GM21367 (cell line): ENCODE measurements at regions not wholly inside any gene's neighbourhood (a gene's known extent, or its start where the extent isn't known, plus 50 kb on each side); places are given as distances from the start of the nearest gene placed in this dataset.

Source experiments
- ATAC-seq: cut with Tn5 transposase; IDR thresholded peaks from one replicate; pipeline ENCODE4 v1.9.1; 2021; ENCODE audit not compliant: unreplicated experiment

DNA sequence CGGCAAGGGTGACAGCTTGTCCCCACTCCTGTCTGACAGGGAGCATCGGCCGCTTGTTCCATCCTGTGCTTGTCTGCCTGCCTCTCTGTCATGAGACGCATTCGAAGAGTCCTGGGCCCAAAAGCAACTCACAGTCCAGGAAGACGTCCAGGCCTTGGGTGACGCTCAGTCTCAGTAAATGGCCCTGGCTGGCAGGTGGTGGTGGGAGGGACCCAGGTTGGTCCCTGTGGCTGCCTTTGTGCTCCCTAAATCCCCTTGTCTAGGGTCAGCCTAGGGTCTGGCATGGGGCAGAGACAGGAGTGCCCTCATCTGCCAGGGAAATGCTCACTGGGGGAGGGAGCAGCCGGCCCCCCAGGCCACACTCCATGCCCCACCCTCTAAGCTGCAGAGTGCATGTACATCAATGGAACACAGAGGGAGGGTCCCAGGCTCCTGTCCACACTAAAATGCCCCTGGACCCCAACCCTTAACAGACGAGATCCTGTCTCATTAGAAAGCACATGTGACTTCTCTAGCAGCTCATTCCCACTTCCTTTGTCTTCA lies 295.2 kb upstream of the ZNF32 start:
- no peak for ATAC-seq

DNA sequence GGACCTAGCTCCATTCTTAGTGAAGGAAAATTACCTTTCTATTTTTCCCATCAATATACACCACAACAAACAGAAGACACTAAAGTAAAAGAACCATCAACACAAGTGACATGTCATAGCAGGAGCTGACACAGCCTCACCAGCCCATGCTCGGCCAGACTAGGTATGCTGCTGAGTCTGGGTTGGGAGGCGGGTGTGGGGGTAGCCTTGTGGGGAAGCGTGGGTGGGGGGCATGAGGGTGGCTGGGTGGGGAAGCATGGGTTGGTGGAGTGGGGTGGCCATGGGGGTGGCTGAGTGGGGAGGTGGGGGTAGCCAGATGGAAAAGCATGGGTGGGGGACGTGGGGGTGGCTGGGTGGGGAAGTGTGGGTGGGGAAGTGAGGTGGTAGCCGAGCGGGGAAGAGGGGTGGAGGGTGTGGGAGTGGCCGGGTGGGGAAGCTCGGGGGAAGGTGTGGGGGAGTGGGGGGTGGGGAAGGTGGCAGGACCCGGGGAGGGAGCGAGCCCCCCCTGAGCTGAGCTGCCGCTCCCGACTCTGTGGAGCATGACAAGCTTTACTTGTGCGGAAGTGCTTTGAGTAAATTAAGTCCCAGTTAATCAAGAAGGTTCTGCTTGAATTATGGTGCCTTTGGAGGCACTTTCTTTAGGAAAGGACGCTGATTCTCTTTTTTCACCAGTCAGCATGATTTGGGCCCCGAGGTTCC lies 294.6 kb upstream of the ZNF32 start:
- no peak for ATAC-seq

DNA sequence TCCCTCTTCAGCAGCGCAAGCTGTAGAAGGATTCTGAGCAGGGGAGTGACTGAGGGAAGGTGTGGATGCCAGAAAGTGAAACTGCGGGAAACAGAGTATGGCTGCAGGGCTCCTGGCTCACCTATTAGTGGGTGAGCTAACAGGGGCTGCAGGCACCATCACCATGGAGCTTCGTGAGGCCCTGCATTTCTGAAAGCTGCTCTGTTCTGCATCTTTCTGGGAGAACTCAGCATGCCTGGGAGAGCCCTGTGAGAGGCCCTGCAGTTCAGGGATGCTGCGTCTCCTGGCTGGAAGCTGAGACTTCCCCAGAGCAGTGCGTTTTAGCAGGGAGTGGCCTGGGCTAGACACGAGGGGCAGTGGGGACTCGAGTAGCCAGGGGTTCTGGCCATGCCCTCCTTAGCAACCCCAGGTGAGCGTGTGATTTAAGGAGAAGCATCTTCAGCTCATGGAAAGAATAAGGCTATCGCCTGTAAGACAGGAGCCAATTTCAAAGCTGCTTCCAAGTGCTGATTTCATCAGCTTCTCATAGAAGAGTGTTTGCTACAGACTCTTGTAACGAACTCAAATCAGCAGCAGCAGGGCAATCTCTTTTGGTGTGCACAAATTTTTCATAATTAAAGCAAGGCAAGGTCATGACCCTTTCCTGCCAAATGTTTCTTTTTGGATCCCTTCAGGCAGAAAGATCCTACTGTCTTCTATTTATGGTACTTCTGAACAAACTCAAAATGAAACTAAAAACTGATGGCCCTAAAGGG lies 293.6 kb upstream of the ZNF32 start:
- ATAC-seq, result no peak

DNA sequence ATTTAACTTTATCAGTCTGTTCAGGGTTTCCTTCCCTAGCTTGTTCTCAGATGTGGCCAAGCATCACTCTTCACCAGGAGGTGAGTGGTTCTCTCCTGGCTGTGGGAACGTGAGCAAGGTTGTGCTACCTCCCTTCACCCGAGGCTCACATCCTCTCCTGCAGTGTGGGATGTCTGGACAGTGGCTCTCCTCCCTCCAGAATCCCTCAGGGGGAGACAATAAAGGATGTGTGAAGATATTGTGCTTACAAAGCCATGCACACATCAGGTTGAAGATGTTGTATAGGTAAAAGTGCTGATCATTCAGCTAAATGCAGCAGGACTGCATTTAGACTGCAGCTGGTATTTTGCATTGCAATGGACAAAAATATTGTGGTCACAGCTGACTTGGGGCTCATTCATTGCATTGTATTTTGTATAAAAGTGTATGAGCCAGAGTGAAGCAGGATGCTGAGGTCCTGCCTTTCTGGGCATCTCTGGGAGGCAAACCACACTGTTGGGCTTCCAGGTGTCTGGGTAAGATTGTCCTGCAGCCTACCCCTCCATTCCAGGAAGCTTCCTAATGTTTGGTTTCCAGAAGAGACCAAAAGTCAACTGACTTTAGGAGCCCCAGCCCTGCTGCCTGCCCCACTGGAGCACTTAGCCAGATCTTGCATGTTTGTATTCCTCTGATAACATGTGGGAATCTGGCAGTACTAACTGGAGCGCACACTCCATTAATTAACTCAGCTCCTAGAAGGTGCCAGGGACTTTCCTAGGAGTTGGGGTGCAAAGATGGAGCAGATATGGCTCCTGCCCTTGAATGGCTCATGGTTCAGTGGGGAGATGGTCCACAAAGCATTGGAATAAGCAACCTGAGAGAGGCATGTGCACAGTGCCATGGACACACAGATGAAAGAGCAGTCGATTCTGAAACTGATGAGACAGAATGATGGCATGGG lies 292.5 kb upstream of the ZNF32 start:
- ATAC-seq, result no peak

DNA sequence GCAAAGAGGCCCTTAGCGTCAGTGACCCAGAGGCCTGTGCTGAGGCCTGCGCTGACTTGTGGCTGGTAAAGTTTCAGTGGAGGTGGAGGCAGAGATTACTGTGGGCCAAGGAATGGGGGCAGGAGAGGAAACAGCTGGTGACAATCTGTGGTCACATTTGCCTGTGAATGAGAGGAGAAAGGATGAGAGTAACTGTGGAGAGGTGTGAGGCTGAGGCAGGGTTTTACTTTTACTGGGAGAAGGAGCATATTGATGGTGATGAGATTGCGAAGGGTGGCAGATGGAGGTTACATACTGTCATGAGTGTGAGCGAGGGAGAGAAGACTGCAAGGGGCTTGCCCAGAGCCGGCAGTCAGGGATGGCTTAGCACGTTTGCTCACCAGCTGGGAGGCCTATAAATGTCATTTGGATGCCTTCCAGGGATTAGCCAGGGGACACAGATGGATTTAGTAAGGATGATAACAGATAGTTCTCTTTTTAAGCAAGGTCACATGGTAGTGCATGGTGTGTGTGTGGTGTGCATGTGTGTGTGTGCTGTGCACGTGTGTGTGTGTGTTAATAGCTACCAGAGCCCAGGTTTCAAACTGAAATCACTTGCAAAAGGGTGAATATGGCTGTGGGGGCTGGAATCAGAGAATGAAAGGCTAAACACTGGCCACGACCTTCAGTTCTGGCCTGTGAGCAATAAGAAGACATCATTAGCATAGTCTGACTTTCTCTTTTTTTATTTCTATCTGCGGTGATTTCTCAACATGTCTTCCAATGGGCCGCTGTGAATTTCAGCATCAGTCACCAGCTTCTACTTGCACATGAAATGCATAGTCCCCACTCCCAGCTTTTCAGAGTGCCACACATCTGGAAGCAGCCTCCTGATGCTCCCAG lies 291.5 kb upstream of the ZNF32 start:
- ATAC-seq, result no peak

DNA sequence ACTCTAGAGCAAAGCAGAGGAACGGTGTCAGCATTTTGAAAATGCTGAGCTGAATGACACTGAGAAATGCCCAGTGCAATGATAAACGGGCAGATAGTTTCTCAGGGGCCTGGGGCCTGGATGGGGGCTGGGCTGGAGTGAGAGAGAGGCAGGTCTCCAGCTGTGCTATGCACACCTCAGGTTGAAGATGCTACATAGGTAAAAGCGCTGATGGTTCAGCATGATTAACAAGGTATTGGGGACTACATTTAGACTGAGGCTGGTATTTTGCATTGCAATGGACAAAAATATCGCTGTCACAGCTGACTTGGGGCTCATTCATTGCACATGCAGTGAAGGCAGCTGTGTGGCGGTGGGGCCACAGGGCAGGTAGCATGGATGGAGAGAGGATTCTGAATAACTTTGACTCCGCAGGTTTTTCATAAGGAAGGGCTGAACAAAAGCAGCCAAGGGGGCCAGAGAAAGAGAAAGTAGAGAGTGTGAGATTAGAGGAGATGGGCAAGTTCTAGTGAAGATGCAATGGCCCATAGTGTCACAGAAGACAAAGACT lies 290.8 kb upstream of the ZNF32 start:
- no peak for ATAC-seq

DNA sequence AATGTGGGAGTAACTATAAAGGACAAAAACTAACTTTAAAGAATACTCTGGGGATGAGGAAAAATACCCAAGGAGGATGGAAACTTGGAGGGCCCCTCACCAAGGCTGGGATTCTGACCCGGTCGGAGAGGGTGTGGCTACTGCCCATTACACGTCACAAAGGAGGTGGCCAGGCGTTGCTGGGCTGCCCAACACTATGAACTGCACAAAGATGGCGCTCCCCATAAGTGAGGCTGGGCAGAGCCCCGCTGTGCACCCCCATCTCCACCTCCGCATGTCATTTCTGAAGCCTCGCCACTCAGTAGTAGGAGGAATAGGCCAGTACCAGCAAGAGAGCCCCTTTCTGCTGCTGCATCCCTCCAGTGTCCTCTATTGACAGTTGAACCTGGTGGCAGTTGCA lies 290.1 kb upstream of the ZNF32 start:
- ATAC-seq, result no peak

DNA sequence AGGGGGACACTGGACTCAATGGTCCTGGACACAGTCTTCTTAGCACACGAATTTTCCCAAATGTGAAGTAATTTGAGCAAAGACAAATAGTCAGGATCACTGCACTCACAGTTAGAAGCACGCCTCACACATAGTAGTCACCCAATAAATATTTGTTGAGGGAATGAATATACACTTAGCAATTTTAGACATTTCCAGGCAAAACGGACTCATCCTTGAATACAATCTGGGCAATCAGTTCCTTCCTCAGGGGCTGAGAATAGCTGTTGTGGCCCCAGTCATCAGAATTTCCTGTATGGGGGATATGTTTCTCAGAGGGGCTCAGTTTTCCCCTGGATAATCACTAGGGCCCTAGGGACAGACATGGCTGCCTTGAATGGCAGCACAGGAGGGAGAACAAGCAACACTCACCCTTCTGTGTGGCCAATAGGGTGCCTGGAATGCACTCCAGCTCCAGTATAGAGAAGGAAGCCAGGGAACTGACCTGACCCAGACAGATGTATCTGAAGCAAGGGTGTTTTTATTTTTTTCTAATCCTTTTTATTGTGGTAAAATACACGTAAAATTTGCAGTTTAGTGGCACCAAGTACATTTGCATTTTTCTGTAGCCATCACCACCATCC lies 282.7 kb upstream of the ZNF32 start:
- no peak for ATAC-seq

DNA sequence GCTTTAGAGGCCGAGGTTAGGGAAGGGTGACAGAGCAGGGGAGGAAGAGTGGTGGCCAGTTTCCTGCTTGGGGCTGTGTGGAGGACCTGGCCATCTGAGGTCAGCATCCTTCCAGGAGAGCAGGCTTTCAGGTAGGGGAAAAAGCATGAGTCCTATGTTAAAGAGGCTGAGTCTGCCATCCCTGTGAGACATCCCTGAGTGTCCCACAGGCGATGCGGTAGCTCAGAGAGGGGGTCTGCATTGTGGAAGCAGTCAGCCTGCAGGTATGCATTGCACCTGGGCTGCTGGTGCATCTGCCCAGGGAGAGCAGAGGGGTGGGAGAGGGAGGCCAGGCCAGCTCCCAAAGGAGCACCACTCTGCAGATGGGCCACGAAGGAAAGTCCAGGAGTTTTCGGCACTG lies 282.1 kb upstream of the ZNF32 start:
- no peak for ATAC-seq

DNA sequence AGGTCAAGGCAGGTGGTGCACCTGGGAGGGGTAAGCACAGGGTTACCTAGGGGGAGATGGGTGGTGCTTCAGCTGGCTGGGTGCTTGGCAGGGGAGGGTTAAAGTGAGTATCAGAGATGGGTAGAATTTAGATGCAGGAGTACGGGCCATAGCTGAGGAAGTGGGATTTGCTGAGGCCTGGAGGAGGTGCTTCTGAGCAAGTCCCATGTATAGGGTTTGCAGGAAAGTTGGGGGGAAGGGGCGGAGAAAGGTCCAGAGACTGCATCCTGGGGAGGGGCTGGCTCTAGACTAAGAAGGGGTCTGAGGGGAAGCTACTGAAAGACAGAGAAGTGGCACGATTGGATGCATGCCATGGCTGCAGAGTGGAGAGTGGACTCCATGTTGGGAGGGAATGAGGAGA lies 281.6 kb upstream of the ZNF32 start:
- ATAC-seq, result no peak

DNA sequence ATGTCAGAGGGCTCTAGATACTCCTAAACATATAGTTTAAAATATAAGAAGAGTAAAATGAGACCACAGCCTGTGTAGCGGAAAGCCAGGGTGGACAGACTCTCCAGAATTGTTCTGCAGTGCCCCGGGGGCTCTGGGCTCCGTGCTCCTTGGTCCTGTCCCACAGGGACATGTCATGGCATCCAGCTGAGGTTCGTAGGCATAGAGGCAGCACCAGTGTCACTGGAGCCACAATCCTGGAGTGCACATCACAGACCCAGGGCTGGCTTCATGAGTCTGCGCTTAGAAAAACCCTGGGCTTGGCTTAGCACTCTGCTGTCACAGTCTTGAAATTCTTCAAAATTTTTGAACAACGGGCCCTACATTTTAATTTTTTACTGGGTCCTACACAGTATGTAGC lies 280.4 kb upstream of the ZNF32 start:
- no peak for ATAC-seq

DNA sequence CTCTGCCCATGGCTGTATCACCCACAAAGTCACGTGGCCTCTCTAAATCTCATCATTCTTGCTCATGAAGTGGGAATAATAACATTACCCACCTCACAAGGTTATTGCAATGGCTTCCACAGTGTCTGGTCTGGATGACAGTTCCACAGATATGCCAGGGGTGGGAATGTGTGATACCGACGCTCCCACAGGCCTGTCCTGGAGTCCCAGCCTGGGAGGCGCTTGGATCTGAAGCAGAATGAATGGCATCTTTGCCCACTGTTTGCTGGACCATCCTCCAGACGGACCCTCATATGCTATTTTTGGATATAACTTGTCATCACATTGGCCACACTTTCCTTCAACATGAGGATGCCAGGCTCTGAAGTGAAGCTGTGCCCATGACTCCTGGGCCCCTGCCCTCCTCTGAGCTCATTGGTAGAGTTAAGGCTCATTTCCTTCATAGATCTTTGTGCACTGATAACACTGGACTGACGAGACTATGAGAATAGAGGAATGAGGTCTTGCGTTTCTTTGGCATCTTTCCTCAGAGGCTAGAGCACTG lies 279.8 kb upstream of the ZNF32 start:
- no peak for ATAC-seq

DNA sequence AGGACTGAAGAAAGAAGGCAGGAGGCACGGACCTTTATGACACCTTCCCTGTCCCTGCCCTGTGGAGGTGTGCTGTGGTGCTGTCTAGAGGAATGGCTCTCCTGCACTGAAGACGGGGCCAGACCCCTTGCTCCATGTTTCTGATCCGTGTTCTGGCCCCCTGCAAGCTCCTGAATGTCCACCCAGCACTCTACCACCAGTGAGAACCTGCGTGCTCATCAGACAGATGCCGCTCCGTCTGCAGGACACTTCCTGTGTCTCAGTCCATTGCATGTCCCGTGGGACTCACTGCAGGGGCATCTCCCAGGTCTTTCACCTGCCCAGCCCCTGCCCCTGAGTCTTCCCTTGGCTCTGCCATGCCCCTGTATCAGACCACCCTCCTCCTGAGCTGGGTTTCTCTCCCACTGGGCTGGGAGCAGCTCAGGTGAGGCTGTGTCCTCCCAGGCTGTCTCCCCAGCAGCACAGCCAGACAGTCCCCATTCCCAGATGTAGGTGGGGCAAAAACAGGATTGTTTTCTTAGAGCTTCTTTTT lies 278.3 kb upstream of the ZNF32 start:
- ATAC-seq, result no peak

DNA sequence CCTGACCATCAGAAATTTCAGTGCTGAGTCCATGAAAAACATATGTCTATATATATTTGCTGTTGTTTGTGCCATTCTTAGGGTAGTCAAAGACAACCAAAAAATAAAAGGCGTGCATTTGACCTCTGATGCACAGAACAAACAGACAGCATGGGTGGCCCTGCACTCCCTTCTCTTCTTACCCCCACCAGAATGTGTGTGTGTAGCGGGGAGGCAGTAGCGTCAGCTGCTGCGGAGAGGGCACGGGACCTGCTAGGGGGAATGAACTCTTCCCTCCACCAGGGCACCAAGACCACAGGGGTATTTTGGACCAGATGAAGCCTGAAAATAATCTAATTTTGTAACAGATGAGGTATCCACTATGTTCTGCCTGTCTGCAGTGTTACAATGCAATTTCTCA lies 277.7 kb upstream of the ZNF32 start:
- ATAC-seq, result no peak

DNA sequence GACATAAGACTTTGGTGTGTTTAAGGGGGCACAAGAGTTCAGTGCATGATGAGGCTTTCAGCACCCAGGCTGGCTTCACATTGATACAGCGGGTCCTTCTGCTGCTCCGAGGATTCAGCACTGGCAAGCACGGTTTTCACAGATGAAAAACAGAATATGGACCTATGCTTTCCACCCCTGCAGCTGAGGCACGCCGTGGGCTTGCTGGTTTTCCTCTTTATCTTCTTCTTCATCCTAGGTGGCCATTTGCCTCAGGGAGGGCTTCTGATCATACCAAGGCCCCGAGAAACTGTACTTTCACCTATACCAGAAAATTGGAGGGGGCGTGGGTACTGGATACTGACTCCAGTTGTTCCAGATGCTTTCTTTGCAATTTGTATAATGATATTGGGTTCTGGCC lies 277.1 kb upstream of the ZNF32 start:
- ATAC-seq, result no peak

DNA sequence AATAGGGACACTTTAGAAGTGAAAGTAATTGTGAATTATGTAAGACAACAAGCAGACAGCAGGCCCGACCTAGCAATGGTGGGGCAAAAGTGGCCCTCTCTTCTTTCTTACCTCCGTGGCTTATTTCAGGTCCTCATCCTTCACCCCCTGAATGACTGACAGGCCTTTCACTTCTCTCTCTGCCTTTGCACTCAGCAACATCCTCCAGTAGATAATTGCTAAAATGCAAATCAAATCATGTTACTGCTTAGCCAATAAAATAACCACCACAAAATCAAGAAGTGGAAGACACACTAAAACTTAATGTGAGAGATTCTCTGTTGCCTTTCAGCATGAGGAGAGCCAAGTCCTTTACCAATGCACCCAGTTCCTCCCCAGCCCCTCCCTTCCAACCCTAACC lies 274.6 kb upstream of the ZNF32 start:
- ATAC-seq, result no peak

DNA sequence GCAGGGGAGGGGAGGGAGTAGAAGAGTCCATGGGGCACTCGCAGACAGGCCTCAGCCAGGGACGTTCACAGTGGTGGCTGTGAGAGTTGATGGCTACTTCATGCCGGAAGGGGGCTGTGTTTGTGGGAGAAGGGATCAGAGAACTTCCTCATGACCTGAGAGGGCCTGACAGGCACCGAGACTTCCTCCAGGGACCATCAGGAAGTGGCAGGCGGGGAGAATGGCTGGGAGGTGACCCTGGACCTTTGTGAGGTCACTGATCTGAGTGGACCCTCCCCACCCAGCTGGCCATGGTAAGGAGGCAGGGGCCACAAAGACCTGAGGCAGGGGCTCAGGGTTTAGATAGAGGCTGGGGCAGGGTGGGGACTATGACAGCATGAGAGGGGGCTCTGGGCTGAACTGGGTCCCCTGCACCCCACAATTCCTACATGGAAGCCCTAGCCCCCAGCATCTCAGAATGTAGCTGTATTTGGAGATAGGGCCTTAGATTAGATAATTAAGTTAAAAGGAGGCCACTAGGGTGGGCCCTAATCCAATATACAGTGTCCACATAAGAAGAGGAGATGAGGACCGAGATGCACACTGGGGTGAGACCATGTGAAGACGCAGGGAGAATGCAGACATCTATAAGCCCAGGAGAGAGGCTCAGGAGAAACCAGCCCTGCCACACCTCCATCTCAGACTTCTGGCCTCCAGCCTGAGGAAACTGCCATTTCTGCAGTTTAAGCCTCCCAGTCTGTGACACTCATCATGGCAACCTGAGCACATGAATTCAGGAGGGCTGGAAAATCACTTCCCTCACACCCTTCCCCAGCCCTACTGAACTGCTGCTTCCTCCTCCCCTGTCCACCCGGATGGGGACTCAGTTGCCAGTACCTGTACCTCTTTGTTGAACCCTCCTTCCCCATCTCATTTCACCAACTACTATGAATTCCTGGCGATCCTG lies 273.9 kb upstream of the ZNF32 start:
- no peak for ATAC-seq

DNA sequence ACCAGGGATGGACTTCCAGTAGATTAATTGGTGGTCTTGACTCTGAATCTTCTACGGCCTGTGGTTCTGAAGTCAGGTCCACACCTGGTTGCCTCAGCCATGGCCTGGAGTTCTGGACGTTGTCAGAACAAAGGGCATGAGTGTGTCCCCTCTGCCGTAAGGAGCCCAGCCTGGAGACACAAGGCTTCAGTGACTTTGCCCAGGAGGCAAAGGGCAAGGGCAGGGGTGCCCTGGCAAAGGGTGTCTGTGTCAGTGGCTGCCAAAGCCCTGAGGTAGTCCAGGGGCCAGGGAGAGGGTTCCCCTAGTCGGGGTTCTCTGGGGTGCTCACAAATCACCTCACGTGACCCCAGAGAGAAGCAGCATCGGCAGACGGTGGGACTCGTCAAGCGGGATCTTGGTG lies 273.2 kb upstream of the ZNF32 start:
- no peak for ATAC-seq
